ENCODE measurements at regions not wholly inside any gene's neighbourhood (a gene's known extent, or its start where the extent isn't known, plus 50 kb on each side); places are given as distances from the start of the nearest gene placed in this dataset.

- no peak for DNase-seq
Observed at GRCh38 chr11:97201743-97202612, 812.2 kb downstream of the JRKL start.

- DNase-seq = no peak
Observed at GRCh38 chr11:97202613-97203292, 812.9 kb downstream of the JRKL start.

GRCh38 chr11:97218011-97218410 is 828.2 kb downstream of the JRKL start:
- DNase-seq = no peak

GRCh38 chr11:97223647-97224046 is 833.8 kb downstream of the JRKL start:
- DNase-seq = no peak

- no peak for DNase-seq
Observed at GRCh38 chr11:97224396-97224795, 834.6 kb downstream of the JRKL start.

GRCh38 chr11:97225794-97226193 is 836.0 kb downstream of the JRKL start:
- no peak for DNase-seq

GRCh38 chr11:97229936-97230335 is 840.1 kb downstream of the JRKL start:
- DNase-seq = no peak

GRCh38 chr11:97231231-97231630 is 841.4 kb downstream of the JRKL start:
- DNase-seq = no peak

- no peak for DNase-seq
Observed at GRCh38 chr11:97234016-97234415, 844.2 kb downstream of the JRKL start.

- no peak for DNase-seq
Observed at GRCh38 chr11:97237151-97237550, 847.3 kb downstream of the JRKL start.

GRCh38 chr11:97247601-97248000 is 857.8 kb downstream of the JRKL start:
- DNase-seq = no peak

GRCh38 chr11:97254790-97255189 is 865.0 kb downstream of the JRKL start:
- DNase-seq = no peak

- DNase-seq = no peak
Observed at GRCh38 chr11:97259434-97259833, 869.6 kb downstream of the JRKL start.

- DNase-seq = no peak
Observed at GRCh38 chr11:97259884-97260283, 870.1 kb downstream of the JRKL start.

GRCh38 chr11:97263183-97263858 is 873.5 kb downstream of the JRKL start:
- no peak for DNase-seq

GRCh38 chr11:97269527-97269926 is 879.7 kb downstream of the JRKL start:
- no peak for DNase-seq

- DNase-seq = no peak
Observed at GRCh38 chr11:97279341-97279740, 889.5 kb downstream of the JRKL start.

- DNase-seq = no peak
Observed at GRCh38 chr11:97280347-97280746, 890.5 kb downstream of the JRKL start.

GRCh38 chr11:97289823-97290222 is 900.0 kb downstream of the JRKL start:
- no peak for DNase-seq

- no peak for DNase-seq
Observed at GRCh38 chr11:97290464-97291041, 900.7 kb downstream of the JRKL start.

GRCh38 chr11:97296301-97296700 is 906.5 kb downstream of the JRKL start:
- no peak for DNase-seq

- no peak for DNase-seq
Observed at GRCh38 chr11:97309291-97309690, 919.5 kb downstream of the JRKL start.

- no peak for DNase-seq
Observed at GRCh38 chr11:97325693-97326092, 935.9 kb downstream of the JRKL start.
